NOMO-1 (cell line): ENCODE measurements at regions not wholly inside any gene's neighbourhood (a gene's known extent, or its start where the extent isn't known, plus 50 kb on each side); places are given as distances from the start of the nearest gene placed in this dataset.
A peak's percentile ranks its signal among the peaks of the same experiment; 100 is the strongest.
"Not testable (repeated sequence)": the region's sequence is repeated elsewhere in the genome, so short reads cannot be mapped to it uniquely, and the experiment has no call there.

Source experiments
- DNase-seq, 2 experiments: peaks; one replicate each; lab custom pipeline; 2025; ENCODE audit not compliant: unreplicated experiment in 2 of 2; lab: John Stamatoyannopoulos, UW

GRCh38 chr3:87898971-87899370, 159.8 kb downstream of the CGGBP1 start:
- DNase-seq, result no peak

DNA sequence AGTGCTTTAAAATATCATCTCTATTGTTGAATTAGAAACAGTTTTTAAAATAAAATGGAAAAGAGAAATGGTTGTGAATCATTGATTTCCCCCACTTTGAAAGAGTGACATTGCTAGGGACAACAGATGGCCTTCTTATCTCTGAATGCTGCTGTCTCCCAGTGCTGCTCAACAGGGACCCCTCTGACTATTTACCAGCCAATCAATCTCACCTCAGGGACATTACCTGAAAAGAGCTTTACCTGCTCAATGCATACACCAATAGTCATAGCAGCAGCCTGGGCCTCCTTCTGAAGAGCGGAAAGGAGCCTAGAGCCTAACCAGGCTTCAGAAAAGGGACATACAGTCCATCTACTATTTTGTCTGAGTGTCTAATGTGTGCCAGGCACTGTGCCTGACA, 162.8 kb downstream of the CGGBP1 start:
- DNase-seq, result no peak

DNA sequence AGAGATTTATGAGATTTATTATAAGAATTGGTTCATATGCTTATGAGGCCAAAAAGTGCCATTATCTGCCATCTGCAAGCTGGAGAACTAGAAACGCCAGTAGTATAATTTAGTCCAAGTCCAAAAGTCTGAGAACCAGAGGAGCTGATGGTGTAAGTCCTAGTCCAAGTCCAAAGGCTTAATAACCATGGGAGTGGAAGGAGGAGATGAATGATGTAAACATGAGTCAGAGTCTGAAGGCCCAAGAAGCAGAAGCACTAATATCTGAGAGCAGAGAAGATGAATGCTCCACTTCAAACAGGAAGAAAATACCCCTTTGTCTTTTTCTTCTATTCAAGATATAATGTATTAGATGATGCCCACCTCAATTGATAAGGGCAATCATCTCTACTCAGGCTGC, 185.7 kb downstream of the CGGBP1 start:
- no peak for DNase-seq

DNA sequence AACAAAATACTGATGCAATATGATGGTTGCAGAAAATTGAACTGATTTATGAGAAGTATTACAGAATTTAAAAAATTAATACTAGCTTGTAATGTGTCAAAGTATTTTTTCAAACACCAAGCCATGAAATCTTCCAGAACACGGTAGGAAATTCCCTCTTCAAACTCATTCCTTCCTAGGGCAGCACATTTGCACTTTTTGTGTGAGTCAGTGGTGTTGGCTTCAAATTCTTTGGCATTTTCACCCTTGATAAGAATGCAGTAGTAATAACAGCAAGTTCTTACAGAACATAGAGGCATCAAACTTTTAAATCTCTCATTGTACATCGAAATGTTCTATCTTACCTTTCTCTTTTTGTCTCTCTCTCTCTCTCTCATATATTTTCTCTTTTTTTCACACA, 191.8 kb downstream of the CGGBP1 start:
- no peak for DNase-seq

- DNase-seq, result no peak
Measured at GRCh38 chr3:87856126-87856525, 202.7 kb downstream of the CGGBP1 start.

GRCh38 chr3:87855616-87856015, 203.2 kb downstream of the CGGBP1 start:
- DNase-seq, result no peak

DNA sequence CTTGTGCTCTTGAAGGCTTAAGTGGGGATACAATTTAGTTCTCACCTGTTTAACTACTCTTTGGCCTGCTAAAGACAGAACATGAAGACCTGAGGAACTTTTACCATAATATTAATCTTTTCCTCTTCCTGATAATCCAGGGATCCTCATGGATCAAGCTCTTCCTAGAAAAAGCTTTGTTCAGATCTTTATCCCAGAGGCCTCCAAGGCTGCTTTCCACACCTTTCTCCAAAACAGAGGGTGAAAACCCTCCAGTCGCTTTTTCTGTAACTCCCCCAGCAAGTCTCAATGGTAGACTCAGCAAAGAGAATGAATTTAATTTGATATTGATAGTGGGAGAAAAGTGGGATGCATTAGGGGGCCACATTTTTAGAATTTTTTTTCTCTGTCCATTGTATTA, 203.6 kb downstream of the CGGBP1 start:
- no peak for DNase-seq

DNA sequence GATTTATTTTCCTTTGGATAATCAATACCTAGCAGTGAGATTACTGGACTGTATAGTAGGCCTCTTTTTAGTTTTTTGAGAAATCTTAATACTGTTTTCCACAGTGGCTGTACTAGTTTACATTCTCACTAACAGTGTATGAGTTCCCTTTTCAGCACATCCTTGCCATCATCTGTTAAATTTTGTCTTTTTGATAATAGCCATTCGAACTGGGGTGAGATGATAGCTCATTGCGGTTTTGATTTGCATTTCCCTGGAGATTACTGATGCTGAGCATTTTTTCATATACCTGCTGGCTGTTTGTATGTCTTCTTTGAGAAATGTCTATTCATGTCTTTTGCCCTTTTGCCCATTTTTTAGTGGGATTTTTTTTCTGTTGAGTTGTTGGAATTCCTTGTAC, 210.8 kb downstream of the CGGBP1 start:
- DNase-seq, result no peak

DNA sequence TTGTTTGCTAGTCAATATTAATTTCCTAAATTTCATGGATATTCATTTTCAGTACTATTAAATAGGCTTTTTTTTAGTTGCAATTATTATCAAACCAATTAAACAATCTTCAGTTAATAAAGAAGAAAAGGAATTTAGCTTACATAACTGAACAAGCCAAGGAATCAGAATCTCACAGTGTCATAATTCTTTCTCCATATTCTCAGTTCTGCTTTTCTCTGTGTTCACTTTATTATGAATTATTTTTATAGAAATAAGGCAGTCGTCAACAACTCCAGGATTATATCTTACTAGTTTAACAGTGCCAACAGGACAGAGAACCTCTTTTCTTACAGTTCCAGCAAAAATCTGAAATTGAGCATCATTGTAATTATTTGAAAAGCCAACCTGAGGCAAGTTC, 221.7 kb downstream of the CGGBP1 start:
- peak in 1 of 2 experiments; percentile 71 for DNase-seq

DNA sequence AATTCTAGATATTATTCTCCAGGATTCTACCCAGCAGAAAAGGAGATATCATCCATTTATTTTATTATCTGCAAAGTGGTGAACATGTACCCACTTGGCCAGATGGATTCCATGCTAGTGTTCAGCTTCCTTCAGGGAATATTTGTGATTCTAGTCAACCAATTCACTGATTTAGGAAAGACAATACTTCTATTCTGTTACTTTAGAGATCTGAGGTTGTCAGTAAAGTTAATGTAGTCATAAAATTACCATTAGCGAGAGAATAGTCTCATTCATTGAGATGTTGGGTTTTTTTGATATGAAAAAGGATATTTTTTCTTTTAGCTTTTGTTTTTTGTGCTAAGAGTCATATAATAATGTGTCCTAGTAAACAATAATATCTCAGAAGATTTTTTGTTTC, 222.8 kb downstream of the CGGBP1 start:
- DNase-seq, result no peak

DNA sequence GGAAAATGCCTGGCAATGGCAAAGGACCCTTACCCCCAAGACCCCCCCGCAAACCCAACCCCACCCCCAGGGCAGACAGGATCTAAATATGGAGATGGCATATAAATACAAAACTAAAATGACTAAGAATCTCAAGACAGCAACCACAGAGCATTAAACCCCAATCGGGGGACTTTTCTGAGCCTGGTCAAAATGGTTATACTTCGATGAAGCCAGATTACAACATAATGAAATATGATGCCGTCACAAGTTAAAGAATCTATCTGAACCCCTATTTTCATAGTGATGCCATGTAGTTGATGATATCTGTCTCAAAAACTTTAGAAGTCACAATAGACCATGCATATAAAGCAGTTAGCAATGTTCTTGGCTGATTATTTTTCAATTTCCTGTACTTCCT, 223.6 kb downstream of the CGGBP1 start:
- no peak for DNase-seq

GRCh38 chr3:87834327-87834726, 224.5 kb downstream of the CGGBP1 start:
- DNase-seq, result no peak

DNA sequence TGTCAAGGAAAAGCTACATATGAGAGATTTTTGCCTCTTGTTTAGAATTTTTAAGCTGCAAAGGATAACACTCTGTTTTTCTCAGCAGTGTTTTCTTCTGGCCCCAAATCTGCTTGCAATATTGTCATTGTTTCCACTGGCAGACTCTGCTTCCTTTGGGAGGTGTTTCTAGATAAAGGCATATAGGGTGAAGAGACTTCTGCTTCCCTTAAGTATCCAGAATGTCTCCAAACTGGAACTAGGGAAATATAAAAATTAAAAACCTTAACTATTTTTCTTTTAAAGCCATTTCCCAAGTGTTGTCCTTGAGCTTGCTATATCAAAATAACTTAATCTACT, 225.8 kb downstream of the CGGBP1 start:
- no peak for DNase-seq

DNA sequence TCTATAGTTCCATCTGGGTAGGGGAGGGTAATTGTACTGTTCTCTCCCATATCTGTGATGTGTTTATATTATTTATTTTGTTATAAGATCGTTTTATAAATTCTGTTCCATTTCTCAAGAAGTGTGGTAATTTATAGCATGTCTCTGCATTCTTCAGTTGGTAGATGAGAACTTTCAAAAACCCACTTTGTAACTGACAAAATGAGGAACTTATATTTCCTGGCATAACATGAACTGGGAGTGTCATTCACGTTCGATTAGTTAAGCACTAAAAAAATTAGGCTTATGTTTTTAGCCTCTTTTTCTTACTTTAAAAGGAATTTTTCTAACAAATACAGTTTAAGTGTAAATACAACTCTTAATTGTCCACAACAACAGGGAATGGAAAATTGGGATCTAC, 230.8 kb downstream of the CGGBP1 start:
- DNase-seq, result peak; percentile 16 to 73

GRCh38 chr3:87822563-87822962, 236.2 kb downstream of the CGGBP1 start:
- no peak for DNase-seq

GRCh38 chr3:87813503-87813902, 245.3 kb downstream of the CGGBP1 start:
- DNase-seq, result not testable (repeated sequence)

GRCh38 chr3:87811953-87812352, 246.9 kb downstream of the CGGBP1 start:
- DNase-seq, result peak in 1 of 2 experiments; percentile 36

DNA sequence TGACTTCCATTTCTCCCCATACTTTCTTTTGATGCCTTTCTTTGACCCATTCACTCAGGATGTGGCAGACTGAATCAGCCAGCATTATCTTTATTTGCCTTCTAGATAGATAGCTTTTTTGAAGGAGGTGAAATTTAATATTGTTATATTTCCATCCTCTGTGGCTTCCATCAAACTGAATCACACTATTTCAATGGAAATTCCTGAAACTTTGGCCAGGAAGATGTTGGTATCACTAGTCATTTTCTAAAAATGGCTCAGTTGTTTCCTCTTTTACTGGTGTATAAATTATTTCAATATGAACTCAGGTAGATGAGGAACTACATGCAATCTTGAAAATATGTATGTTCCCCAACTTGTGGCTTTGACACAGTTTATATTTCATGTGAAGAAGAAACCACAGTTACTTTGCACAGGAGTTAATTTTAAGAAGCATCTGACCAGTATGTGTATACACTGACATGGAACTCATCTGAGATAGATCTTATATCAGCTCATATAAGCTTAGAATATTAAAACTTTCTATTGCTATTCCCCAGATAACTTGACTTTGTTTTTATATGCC, 248.3 kb downstream of the CGGBP1 start:
- DNase-seq, result peak in 1 of 2 experiments; percentile 48

GRCh38 chr3:87805670-87806069, 253.1 kb downstream of the CGGBP1 start:
- DNase-seq, result no peak

DNA sequence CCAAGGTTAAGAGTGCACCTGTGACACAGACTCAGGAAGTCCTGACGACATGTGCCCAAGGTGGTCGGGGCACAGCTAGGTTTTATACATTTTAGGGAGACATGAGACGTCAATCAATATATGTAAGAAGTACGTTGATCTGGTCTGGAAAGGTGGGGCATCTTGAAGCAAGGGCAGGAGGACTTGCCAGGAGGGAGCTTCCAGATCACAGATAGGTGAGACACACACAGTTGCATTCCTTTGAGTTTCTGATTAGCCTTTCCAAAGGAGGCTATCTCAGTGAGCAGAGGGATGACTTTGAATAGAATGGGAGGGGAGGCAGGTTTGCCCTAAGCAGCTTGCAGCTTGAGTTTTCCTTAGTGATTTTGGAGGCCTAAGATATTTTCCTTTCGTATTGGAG, 257.4 kb downstream of the CGGBP1 start:
- DNase-seq, result no peak

GRCh38 chr3:87800516-87800915, 258.3 kb downstream of the CGGBP1 start:
- DNase-seq, result no peak

- DNase-seq, result no peak
Measured at GRCh38 chr3:87798567-87798947, 260.2 kb downstream of the CGGBP1 start.

DNA sequence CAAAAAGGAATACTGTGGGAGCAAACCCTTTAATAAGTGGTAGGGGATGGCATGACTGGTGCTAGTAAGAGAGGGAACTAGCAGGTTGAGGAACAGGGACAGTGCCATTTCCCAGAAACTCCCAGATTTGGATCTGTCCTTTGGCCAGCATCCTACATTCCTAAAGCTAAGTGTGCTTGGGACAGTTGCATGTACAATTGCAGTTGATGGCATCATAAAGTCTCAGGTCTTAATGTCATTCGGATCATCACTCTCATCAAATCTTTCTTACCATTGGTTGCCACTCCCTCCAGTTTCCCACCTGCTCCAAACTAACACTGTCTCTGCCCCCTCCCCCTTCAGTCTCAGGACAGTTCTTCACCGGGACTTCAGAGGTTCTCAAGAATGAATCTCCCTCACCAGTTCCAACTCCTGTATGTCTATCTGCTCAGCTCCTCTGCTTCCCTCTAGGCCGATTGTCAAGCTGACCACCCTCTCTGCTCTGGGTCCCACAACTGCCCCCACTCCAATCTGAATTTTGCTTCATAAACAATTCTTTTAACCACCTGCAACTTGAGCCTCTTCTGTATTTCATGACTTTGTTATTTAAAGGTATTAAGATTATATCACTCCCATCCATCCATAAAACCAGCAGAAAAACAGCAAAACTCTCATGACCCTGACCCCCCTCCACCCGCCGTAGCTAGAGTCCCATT, 260.8 kb downstream of the CGGBP1 start:
- no peak for DNase-seq
